Activated B cell treated with CpG ODN at 0.5 μM for 24 hours (primary cell): ENCODE measurements at regions not wholly inside any gene's neighbourhood (a gene's known extent, or its start where the extent isn't known, plus 50 kb on each side); places are given as distances from the start of the nearest gene placed in this dataset.

Source experiments
- ATAC-seq: fragments of 200-7000 bp; cut with Tn5 transposase; one replicate; pipeline ENCODE4 v1.10.0; 2021; ENCODE audit warnings: low read depth, mild to moderate bottlenecking, moderate library complexity
- CTCF ChIA-PET: fragments of 350-600 bp; sonication (Branson Sonifier 250); formaldehyde crosslinking; loops from one replicate; lab custom pipeline; 2021; ENCODE audit warnings: antibody characterized with exemption; lab: Charles Lee
- POLR2A ChIA-PET: fragments of 350-600 bp; sonication (Branson Sonifier 250); formaldehyde crosslinking; loops from one replicate; lab custom pipeline; 2021; ENCODE audit warnings: antibody characterized with exemption; lab: Charles Lee
- DNase-seq: peaks from one replicate; pipeline ENCODE4 v3.0.0; 2022
- H3K27ac Mint-ChIP-seq: one replicate; pipeline ENCODE4 v1.8.0; 2020; ENCODE audit warnings: mixed read lengths
- H3K27me3 Mint-ChIP-seq: one replicate; pipeline ENCODE4 v1.8.0; 2021; ENCODE audit warnings: mixed read lengths
- H3K36me3 Mint-ChIP-seq: one replicate; pipeline ENCODE4 v1.8.0; 2021; ENCODE audit warnings: low read depth, mixed read lengths
- H3K4me1 Mint-ChIP-seq: one replicate; pipeline ENCODE4 v1.8.0; 2021; ENCODE audit warnings: mixed read lengths
- H3K4me3 Mint-ChIP-seq: one replicate; pipeline ENCODE4 v1.8.0; 2020; ENCODE audit warnings: mild to moderate bottlenecking, mixed read lengths
- H3K9me3 Mint-ChIP-seq: one replicate; pipeline ENCODE4 v1.8.0; 2020; ENCODE audit warnings: mixed read lengths
- intact Hi-C: fragments of 100-400 bp; cut with micrococcal nuclease; formaldehyde crosslinking; loops from one replicate; pipeline ENCODE4 v1.15.1; 2024
- TF ChIP-seq, protein P1 (sequence below): fragments of 200-600 bp; IDR thresholded peaks from one replicate; pipeline ENCODE4 v1.8.0; 2022; ENCODE audit warnings: antibody characterized with exemption, mild to moderate bottlenecking

DNA sequence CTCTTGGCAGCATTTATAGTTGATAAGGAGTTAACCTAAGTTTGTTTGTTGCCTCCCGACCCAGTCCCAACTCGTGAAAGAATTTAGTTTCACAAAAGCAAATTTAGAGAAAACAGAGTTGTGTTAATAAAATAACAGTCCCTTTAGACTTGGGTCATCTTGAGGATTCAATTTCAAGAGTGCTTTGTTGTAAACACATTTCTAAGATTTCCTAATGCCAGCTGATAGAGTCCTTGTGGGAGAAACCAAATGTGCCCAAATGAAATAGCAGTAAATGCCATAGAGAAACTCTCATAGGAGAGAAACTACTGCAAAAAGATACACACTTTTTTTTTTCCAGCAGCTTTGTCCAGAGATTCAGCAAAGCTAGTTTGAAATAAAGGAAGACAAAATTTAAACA is 211.3 kb upstream of the BMPER start:
- ChIA-PET POLR2A (no interaction called here), CTCF (no interaction called here)
- peaks cover 7% of the 10 kb centered on the region for H3K9me3 Mint-ChIP-seq
- TF ChIP-seq, protein P1, sequence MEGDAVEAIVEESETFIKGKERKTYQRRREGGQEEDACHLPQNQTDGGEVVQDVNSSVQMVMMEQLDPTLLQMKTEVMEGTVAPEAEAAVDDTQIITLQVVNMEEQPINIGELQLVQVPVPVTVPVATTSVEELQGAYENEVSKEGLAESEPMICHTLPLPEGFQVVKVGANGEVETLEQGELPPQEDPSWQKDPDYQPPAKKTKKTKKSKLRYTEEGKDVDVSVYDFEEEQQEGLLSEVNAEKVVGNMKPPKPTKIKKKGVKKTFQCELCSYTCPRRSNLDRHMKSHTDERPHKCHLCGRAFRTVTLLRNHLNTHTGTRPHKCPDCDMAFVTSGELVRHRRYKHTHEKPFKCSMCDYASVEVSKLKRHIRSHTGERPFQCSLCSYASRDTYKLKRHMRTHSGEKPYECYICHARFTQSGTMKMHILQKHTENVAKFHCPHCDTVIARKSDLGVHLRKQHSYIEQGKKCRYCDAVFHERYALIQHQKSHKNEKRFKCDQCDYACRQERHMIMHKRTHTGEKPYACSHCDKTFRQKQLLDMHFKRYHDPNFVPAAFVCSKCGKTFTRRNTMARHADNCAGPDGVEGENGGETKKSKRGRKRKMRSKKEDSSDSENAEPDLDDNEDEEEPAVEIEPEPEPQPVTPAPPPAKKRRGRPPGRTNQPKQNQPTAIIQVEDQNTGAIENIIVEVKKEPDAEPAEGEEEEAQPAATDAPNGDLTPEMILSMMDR = no peak
- H3K4me1 Mint-ChIP-seq = no peaks in the 10 kb centered on the region
- intact Hi-C loops = no loop called here
- H3K4me3 Mint-ChIP-seq = no peak overlapping the region
- H3K27ac Mint-ChIP-seq = no peak overlapping the region
- H3K27me3 Mint-ChIP-seq = peaks cover 2% of the 10 kb centered on the region
- ATAC-seq (no peak), DNase-seq (no peak)
- H3K36me3 Mint-ChIP-seq = peaks cover 2% of the 10 kb centered on the region

DNA sequence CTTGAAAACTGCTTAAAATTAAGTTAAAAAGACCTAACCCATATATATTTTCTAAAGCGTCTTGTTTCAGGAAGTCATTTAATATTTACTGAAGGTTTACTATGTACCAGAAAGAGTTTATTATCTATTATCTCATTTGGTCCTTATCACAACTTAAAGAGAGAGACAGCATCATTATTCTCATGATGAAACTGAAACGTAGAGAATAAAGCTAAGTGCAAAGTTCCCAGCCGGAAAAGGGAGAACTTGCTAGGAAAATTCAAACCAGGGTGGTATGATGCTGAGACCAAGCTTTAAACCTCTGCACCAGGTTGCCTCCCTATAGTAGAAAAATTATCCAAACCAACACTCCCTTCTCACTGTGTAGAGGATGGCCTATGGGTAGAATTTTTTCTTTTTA is 207.7 kb upstream of the BMPER start:
- TF ChIP-seq, protein P1 = no peak

DNA sequence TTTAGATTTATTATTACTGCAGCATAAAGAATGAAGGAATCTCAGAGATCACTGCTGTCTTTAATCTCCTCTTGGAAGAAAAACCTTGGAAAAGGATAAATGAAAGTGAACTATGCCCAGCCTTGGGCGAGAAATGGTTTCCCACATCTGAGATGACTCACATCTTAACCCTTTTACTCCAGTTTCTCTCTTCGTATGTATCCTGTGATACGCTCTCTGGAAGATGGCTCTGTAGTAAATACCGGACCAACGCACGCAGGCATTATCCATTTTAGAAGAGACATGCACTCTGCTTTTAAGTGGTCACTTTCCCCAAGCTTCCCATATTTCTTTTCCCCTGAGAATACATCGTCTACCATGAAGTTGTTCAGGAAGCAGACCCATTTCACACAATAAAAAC is 207.3 kb upstream of the BMPER start:
- Mint-ChIP-seq H3K4me1 (no peaks in the 10 kb centered on the region), H3K9me3 (peaks cover 18% of the 10 kb centered on the region), H3K27ac (no peak overlapping the region), H3K36me3 (peaks cover 12% of the 10 kb centered on the region), H3K4me3 (no peak overlapping the region), H3K27me3 (peaks cover 5% of the 10 kb centered on the region)
- ATAC-seq (no peak), DNase-seq (no peak)
- intact Hi-C loops = no loop called here
- CTCF ChIA-PET = no interaction called here
- TF ChIP-seq, protein P1 = no peak
- POLR2A ChIA-PET = no interaction called here

More for the DNA sequence above, 207.7 kb upstream of the BMPER start:
- POLR2A ChIA-PET = no interaction called here
- H3K27ac Mint-ChIP-seq = no peak overlapping the region
- intact Hi-C loops = no loop called here
- no peaks in the 10 kb centered on the region for H3K4me1 Mint-ChIP-seq
- peaks cover 18% of the 10 kb centered on the region for H3K9me3 Mint-ChIP-seq
- H3K36me3 Mint-ChIP-seq = peaks cover 12% of the 10 kb centered on the region
- CTCF ChIA-PET = no interaction called here
- ATAC-seq = no peak
- DNase-seq = no peak
- H3K4me3 Mint-ChIP-seq = no peak overlapping the region
- H3K27me3 Mint-ChIP-seq = peaks cover 5% of the 10 kb centered on the region

DNA sequence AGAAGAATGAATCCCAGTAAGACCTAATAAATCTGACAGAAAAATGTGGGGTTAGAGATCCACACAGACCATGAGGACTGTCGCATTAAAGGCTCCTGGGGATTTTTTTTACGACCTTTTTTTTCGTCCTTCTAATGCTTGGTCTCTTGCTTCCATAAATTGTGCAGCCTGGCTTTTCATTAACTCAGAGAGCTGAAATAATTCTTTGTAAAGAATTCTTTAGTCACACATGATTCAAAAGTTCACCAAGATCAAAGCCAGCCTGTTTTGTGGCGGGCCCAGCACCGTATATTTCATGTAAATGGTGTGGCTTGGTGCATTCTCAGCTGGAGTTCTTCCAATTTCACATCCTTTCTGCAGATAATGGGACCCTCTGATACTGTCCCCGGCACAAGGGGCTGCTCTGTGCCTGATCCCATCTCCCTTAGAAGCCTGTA is 206.6 kb upstream of the BMPER start:
- POLR2A ChIA-PET = no interaction called here
- Mint-ChIP-seq H3K36me3 (peaks cover 12% of the 10 kb centered on the region), H3K27ac (no peak overlapping the region), H3K9me3 (peaks cover 18% of the 10 kb centered on the region), H3K4me1 (no peaks in the 10 kb centered on the region), H3K4me3 (no peak overlapping the region), H3K27me3 (peaks cover 5% of the 10 kb centered on the region)
- DNase-seq = no peak
- intact Hi-C loops = no loop called here
- CTCF ChIA-PET = no interaction called here
- no peak for ATAC-seq
- TF ChIP-seq, protein P1 = no peak

DNA sequence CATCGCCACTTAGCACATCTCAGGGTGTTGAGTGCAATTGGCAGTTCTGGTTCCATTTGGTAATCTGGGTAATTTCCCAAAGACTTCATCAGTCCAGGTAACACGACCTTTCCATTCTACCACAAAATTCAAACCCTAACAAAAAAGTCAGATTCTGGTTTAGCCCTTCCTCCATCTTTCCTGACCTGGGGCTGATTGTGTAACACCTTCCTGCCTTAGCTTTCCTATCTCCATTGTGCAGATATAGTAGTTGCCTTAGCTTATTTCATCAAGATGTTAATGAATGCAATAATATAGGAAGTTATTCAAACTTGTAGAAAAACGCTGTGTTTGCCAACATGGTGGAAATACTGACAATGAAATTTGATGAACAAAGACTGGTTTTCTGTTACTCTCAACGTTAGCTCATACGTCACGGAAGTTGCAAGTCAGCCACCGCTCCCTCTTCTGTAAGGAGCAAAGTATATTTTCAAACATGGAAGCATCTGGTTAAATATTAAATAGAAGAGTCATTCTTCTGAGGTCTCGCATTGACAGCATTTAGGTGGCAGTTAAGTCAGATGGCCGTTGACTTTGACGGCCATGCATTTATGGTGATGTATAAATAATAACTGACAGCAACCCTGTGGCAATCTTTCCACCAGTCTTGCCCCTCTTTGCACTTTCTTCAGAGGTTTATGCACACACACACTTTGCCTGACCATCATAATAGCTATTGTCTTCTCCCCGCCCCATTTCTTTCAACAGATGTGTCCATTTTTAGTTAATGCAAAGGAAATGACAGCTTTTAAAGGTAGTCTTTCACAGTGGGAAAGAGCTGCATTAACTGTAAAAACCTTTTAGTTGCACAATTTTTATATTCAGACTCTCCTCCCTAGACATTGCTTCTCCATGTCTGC is 205.1 kb upstream of the BMPER start:
- ATAC-seq (no peak), DNase-seq (no peak)
- ChIA-PET CTCF (no interaction called here), POLR2A (no interaction called here)
- Mint-ChIP-seq H3K4me1 (no peaks in the 10 kb centered on the region), H3K36me3 (peaks cover 12% of the 10 kb centered on the region), H3K27ac (no peak overlapping the region), H3K4me3 (no peak overlapping the region), H3K27me3 (peaks cover 5% of the 10 kb centered on the region), H3K9me3 (peaks cover 18% of the 10 kb centered on the region)
- TF ChIP-seq, protein P1 = no peak
- intact Hi-C loops = no loop called here
